HG03060 (cell line): ENCODE measurements at regions not wholly inside any gene's neighbourhood (a gene's known extent, or its start where the extent isn't known, plus 50 kb on each side); places are given as distances from the start of the nearest gene placed in this dataset.

Experiments
- ATAC-seq: cut with Tn5 transposase; IDR thresholded peaks from one replicate; pipeline ENCODE4 v1.9.1; 2021; ENCODE audit warnings: low read depth, moderate number of reproducible peaks; ENCODE audit not compliant: unreplicated experiment

- no peak for ATAC-seq
These were observed 64.0 kb upstream of the ZEB2 start for GRCh38 chr2:144583741-144584453.

DNA sequence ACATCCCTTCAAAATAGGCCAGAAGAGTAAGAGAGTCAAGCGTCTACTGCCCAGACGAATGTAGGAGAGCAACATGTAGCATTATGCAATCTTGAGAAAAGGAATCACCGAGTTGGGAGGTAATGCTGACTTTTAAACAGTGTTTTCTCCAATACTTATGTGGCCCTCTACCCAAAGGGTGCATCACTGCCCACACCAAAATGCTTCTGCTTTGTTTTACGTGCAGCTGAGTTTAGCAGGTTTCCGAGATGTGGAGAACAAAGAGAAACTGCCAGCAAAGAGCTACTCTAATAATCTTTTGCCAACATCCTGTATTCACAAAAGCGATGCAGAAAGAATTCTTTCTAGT lies 63.4 kb upstream of the ZEB2 start:
- ATAC-seq, result no peak

DNA sequence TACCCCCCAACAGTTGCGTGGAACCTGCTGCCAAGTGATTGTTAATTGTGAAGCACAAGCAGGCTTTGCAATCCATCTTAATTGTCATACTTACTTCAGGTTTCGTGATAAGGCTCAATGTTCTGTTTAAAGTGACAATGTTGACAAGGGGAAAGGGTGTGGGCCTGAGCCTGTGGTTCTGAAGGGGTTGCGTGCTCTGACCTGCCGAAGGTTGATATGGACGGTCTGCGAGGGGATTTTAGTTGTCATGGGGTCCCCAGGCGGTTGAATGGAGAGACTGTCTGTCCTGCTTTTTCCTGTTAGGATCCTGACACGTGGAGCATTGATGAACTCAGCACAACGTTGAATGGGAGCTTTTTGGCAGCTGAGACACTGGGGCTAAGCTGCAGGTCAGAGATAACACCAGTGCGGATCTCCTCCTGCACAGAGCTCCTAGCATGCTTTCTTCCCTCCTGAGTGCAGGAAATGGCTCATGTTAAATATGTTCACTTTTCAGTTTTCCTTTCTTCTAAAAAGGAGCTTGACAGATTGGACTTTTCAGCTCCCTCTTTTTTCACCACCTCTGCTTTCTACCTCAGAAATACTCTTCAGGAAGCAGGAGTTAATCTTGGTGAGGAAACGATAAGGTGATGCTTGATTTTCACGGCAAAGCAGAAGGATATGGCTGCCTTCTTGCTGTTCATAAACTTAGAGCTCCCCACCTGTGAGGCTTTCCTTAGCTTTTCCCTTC lies 62.9 kb upstream of the ZEB2 start:
- ATAC-seq, result no peak

GRCh38 chr2:144580521-144581161 lies 60.7 kb upstream of the ZEB2 start:
- no peak for ATAC-seq

DNA sequence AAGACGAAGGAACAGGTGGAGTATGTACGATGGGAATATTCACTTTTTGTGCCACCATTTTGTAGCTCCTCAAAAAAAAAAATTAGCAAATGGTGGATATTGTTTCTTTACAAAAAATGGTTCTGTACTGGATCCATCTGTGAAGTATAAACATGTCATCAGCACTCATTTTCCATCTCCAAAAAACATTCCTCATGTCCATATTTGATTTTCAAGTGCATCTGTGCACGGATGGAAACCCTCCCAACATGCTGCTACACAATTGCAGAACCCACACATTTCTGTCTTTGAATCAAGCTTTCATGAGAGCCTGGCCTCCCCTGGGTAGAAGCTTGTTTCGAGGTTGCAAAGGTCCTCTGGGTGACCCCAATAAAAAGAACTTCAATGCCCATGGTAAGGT lies 59.6 kb upstream of the ZEB2 start:
- no peak for ATAC-seq

GRCh38 chr2:144578099-144578498 lies 58.2 kb upstream of the ZEB2 start:
- no peak for ATAC-seq

DNA sequence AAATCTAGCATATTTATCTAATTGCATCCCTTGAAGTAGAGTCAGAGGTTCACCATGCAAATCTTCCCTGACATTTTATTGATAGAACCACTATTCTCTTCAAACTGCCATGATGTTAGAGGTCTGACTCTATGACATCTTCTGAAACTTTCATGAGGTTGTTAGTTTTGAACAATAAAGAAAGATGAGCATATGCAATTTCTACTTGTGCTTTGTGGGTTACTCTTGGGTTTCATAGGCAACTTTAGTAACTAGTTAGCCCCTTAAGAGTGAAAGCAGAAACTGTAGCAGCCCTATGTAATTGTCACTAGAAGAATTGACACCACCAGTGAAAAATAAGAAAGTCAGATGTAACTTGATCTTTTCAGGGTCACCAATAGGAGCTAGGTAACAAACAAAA lies 53.1 kb upstream of the ZEB2 start:
- ATAC-seq, result peak; percentile 54

DNA sequence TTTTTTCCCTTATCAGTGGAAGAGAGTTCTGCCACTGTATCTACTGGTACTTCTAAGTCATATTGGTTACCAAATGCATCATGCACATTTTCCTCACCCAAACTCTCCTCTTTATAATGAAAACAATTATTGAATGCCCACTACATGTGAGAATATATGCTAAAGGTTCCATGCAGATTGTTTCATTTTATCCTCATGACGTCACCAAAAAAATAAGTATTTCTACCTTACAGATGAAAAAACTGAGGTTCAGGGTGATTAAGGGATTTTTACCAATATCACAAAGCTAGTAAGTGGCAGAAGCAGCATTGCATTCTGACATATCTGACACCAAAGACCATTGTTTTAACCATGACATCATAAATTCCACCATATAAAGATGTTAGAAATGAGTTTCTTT lies 51.9 kb upstream of the ZEB2 start:
- no peak for ATAC-seq

- no peak for ATAC-seq
These were observed 50.6 kb upstream of the ZEB2 start for GRCh38 chr2:144570566-144570965.
